ENCODE measurements at regions not wholly inside any gene's neighbourhood (a gene's known extent, or its start where the extent isn't known, plus 50 kb on each side); places are given as distances from the start of the nearest gene placed in this dataset.
"Not testable (repeated sequence)": the region's sequence is repeated elsewhere in the genome, so short reads cannot be mapped to it uniquely, and the experiment has no call there.

- not testable (repeated sequence) for DNase-seq
Observed at GRCh38 chr2:37722971-37723370, 51.5 kb upstream of the CDC42EP3 start.

DNA sequence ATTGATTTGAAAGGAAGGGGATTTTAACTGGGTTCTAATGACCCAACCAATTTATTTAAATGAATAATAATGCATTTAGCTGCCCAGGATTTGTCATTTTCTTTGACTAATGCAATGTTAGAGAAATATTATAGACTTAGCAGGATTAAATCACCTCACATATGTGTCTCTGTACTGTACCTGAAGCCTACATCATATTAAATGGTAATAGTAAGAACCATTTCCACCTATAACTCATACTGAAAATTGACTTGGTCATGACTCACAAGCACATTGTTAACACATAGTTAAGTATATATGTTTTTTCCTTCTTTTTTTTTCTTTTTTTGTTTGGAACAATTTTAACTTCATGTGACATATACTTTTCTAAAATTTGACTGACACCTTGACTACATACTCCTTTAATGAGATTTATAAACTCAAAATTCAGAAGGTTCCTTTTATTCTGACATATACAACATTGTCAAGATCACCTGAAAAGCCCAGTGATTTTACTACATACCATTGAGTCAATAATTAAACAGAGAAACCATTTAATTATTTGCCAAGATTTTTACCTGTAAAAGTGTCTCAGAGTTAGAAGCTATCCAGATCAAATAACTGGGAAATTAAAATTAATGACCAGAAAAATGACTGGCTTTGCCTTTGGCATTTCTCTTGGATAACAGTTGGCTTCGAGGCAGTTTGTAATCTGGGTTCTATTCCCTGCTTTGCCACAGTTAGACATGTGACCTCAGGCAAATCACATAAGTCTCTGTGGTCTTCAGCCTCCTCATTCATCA lies 58.8 kb upstream of the CDC42EP3 start:
- DNase-seq, result no peak

DNA sequence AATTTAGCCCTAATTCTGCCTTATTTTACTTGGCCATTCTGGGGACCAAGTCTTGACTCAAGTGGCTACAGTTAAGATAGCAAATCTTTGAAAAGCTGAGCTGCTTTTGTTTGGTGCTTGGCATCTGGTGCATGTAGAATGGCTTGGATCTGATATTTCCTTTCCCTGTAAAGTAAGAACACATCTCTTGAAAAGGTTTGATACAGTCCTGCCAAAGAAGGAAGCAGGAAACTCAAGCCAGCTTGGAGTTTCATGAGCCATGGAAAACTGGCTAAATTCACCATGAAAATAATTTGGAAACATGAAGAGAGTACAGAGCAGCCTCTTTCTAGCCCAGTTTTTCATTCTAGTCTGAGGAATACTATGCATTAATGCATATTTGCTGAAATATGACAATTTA lies 61.0 kb upstream of the CDC42EP3 start:
- not testable (repeated sequence) for DNase-seq

DNA sequence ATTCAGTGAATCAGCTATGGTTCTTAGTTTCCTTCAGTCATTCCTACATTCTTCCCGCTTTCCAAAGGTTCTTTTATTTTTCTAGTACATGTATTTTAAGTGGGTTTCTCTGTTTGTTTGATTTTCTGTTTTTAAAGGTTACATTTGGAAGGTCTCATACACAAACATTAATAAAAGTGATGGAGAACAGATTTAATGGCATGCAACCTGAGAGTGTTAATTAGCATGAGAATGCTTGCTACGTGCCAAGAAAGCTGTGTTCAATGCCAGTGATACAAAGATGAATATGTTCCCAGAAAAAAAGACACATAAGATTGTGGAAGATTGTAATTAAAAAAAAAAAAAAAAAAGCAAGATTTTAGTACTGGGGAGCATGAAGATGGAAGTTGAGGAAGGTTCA lies 61.8 kb upstream of the CDC42EP3 start:
- DNase-seq, result no peak

GRCh38 chr2:37733955-37734354 lies 62.5 kb upstream of the CDC42EP3 start:
- not testable (repeated sequence) for DNase-seq

GRCh38 chr2:37734891-37735523 lies 63.6 kb upstream of the CDC42EP3 start:
- not testable (repeated sequence) for DNase-seq

DNA sequence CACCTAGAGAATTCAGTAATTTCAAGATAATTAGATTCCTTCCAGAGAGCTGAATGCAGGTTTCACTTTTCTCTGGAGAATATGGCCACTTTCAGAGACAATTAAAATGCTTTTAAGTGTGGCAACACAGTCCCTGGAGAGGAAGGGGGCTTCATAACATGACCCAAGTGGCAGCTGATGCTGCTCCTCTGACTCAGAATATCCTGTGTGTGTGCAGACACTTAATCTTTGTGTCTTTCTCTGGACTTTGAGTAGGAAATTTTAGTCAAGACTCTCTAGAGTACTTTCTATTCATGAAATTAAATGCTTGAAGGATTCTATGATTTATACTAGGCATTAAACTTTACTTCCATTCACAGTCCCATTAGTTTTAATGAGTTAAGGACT lies 64.1 kb upstream of the CDC42EP3 start:
- DNase-seq, result not testable (repeated sequence)

- DNase-seq, result no peak
Observed at GRCh38 chr2:37737507-37737906, 66.1 kb upstream of the CDC42EP3 start.

DNA sequence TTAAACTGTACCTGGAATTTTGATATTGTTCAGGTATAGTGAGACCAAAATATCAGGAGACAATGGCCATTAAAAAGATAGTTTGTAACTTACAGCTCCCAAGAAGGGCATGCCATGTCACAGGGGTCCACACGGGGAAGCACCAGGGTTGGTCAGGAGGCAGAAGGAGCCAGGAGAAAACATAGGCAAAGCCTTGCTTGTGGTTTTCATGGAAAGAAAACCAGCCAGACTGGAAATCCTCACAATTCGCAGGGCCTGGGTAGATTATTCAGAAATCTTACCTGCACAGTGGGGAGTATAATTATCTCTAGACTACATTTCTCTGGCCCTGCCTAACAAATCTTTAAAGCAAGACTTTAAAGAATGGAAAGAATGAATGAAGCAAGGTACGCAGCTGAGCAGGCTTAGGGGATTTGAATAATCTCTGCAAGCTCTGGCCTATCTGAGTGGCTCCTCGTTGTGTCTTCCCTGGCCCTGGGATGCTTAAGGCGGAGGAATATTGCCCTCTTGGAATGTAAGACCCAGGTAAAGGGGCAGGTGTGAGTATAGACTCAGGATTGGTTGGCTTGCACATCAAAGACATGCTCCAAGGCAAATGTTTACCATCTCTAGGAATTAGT lies 66.9 kb upstream of the CDC42EP3 start:
- no peak for DNase-seq

GRCh38 chr2:37739153-37739552 lies 67.7 kb upstream of the CDC42EP3 start:
- no peak for DNase-seq

GRCh38 chr2:37740164-37740739 lies 68.8 kb upstream of the CDC42EP3 start:
- no peak for DNase-seq

DNA sequence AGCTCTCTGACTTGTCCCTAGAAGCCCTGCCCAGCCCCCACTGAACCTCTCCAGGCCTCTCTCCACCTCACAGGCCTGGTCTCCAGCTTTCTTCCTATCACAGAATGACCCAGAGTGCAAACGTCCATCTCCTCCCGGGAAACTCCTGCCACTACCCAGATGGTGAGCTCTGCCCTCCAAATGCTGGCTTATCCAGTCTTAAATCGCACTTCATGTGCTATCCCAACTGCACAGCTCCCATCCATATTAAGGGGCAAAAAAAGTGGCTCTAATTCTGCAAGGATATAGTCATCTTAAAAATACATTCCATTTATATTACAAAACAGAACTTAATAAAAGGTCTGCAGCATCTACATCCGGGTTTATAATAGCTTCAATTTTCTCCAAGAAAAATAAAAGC lies 70.8 kb upstream of the CDC42EP3 start:
- DNase-seq, result no peak

- DNase-seq, result no peak
Observed at GRCh38 chr2:37744010-37744409, 72.6 kb upstream of the CDC42EP3 start.

- DNase-seq, result not testable (repeated sequence)
Observed at GRCh38 chr2:37744961-37745360, 73.5 kb upstream of the CDC42EP3 start.

- DNase-seq, result not testable (repeated sequence)
Observed at GRCh38 chr2:37746011-37746410, 74.6 kb upstream of the CDC42EP3 start.

DNA sequence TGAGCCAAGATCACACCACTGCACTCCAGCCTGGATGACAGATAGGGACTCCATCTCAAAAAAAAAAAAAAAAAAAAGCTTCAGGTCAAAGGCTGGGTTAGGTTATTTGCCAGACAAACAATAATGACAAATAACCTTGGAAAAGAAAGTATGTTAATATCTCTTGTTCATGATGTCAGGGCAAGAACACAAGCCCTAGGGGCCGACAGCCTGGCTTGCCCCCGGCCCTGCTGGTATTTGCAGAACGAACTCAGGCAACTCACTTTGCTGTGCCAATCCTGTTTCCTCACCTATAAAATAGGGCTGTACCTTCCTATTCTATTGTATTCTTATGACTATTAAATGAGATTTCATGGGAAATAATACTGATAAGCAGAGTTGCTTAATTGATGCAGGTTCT lies 75.4 kb upstream of the CDC42EP3 start:
- DNase-seq, result no peak

GRCh38 chr2:37748541-37748940 lies 77.1 kb upstream of the CDC42EP3 start:
- DNase-seq, result no peak

GRCh38 chr2:37750286-37750685 lies 78.8 kb upstream of the CDC42EP3 start:
- not testable (repeated sequence) for DNase-seq

- no peak for DNase-seq
Observed at GRCh38 chr2:37752766-37753165, 81.3 kb upstream of the CDC42EP3 start.

GRCh38 chr2:37753758-37754157 lies 82.3 kb upstream of the CDC42EP3 start:
- DNase-seq, result no peak

GRCh38 chr2:37755961-37756559 lies 84.6 kb upstream of the CDC42EP3 start:
- not testable (repeated sequence) for DNase-seq

- not testable (repeated sequence) for DNase-seq
Observed at GRCh38 chr2:37757456-37757855, 86.0 kb upstream of the CDC42EP3 start.

- not testable (repeated sequence) for DNase-seq
Observed at GRCh38 chr2:37758141-37758601, 86.7 kb upstream of the CDC42EP3 start.

Data from NCI-H510A (cell line).